Spleen (tissue), 11 donors: ENCODE measurements at regions not wholly inside any gene's neighbourhood (a gene's known extent, or its start where the extent isn't known, plus 50 kb on each side); places are given as distances from the start of the nearest gene placed in this dataset.

Experiments
- DNase-seq: peaks from one replicate; pipeline ENCODE4 v3.0.0-alpha.2; 2020
- H3K27ac ChIP-seq, 8 donors: fragments of 200-600 bp; sonication (generic) in 7 of 8; 1 replicate in 4 of 8; 2 replicates in 4 of 8; pipeline versions ENCODE4 v1.5.0 to v1.8.0; 2016 to 2021; ENCODE audit warnings: inconsistent platforms in 4 of 8, mild to moderate bottlenecking in 4 of 8, moderate library complexity in 1 of 8
- H3K27me3 ChIP-seq, 7 donors: fragments of 200-600 bp; sonication (generic) in 6 of 7; replicated peaks in 1 of 7; 1 replicate in 4 of 7; 2 replicates in 3 of 7; pipeline versions ENCODE4 v1.5.0 to v1.8.0; 2016 to 2021; ENCODE audit warnings: inconsistent platforms in 3 of 7, mild to moderate bottlenecking in 1 of 7
- H3K36me3 ChIP-seq, 6 donors: fragments of 200-600 bp; sonication (generic) in 5 of 6; 1 replicate in 4 of 6; 2 replicates in 2 of 6; pipeline versions ENCODE4 v1.5.0 to v1.8.0; 2016 to 2021; ENCODE audit warnings: inconsistent platforms in 2 of 6
- H3K4me1 ChIP-seq, 6 donors: fragments of 200-600 bp; sonication (generic) in 5 of 6; 1 replicate in 3 of 6; 2 replicates in 3 of 6; pipeline versions ENCODE4 v1.5.0 to v1.8.0; 2016 to 2021; ENCODE audit warnings: inconsistent platforms in 3 of 6
- H3K4me3 ChIP-seq, 8 donors: fragments of 200-600 bp; sonication (generic) in 7 of 8; 1 replicate in 4 of 8; 2 replicates in 4 of 8; pipeline versions ENCODE4 v1.5.0 to v1.8.0; 2016 to 2021; ENCODE audit warnings: inconsistent platforms in 4 of 8, mild to moderate bottlenecking in 4 of 8, moderate library complexity in 2 of 8
- H3K9me3 ChIP-seq, 8 donors: fragments of 200-600 bp; sonication (generic) in 7 of 8; 1 replicate in 4 of 8; 2 replicates in 4 of 8; pipeline versions ENCODE4 v1.5.0 to v1.8.0; 2016 to 2021; ENCODE audit warnings: inconsistent platforms in 4 of 8
- CTCF ChIP-seq, 11 experiments: fragments of 200-600 bp in 7 of 11; fragments of 450-650 bp in 4 of 11; sonication (generic) in 4 of 11; IDR thresholded peaks in 8 of 11; conservative IDR thresholded peaks in 3 of 11; 1 replicate in 7 of 11; 2 replicates in 4 of 11; pipeline versions ENCODE4 v1.4.0 to v1.8.0; 2016 to 2021; ENCODE audit warnings: antibody characterized with exemption in 11 of 11, inconsistent platforms in 4 of 11, mild to moderate bottlenecking in 1 of 11
- POLR2A ChIP-seq, 3 donors: fragments of 450-650 bp; IDR thresholded peaks; one replicate each; pipeline ENCODE4 v1.5.1; 2017; ENCODE audit warnings: antibody characterized with exemption in 3 of 3, mild to moderate bottlenecking in 1 of 3
- POLR2AphosphoS5 ChIP-seq, 3 donors: sonication (generic); formaldehyde crosslinking; IDR thresholded peaks; one replicate each; pipeline ENCODE4 v1.5.1; 2017; ENCODE audit warnings: antibody characterized with exemption in 3 of 3
- WGBS, 5 donors: extraction: QIAGEN DNeasy Blood & Tissue Kit in 3 of 5; methylation state at CpG; one replicate each; pipeline versions ENCODE4 v1.1.5 to v1.1.7; 2013 to 2018; 5-methylcytosine and 5-hydroxymethylcytosine counted together
- intact Hi-C: fragments of 100-400 bp; cut with DNase I; formaldehyde crosslinking; loops from one replicate; pipeline ENCODE4 v1.15.0; 2023; ENCODE audit warnings: low total_unique reads
- donor health status: healthy with polysubstance abuse.
- donor health status: DM: no; HTN: no; CAD: no; lungs with moderate emphysema.
- donor health status: DM: no; HTN: no; CAD: no.
- donor health status: Bipolar disorder and iron deficiency.
- donor health status: healthy.
- donor health status: DM: no; HTN: no; CAD: no.
- donor health status: DM: yes; HTN: yes; CAD: no.

GRCh38 chr10:8969853-8970252, 915.4 kb downstream of the GATA3 start:
- no peak overlapping the region for H3K27ac ChIP-seq
- TF ChIP-seq POLR2AphosphoS5 (IDR thresholded peaks at IDR 0.05) (no peak), CTCF (IDR thresholded peaks at IDR 0.05 in 8 of 11, conservative IDR thresholded peaks at IDR 0.05 in 3 of 11) (no peak), POLR2A (IDR thresholded peaks at IDR 0.05) (no peak)
- no peaks in the 10 kb centered on the region for H3K36me3 ChIP-seq
- no peak overlapping the region for H3K4me3 ChIP-seq
- no peaks in the 10 kb centered on the region for H3K27me3 ChIP-seq
- WGBS, 5 donors: 78 to 97% (median 83%) methylated on average over 1 of the region's 1 CpG
- intact Hi-C loops: no loop called here
- H3K9me3 ChIP-seq: no peaks in the 10 kb centered on the region
- DNase-seq: no peak
- H3K4me1 ChIP-seq: no peaks in the 10 kb centered on the region

- no peak for TF ChIP-seq POLR2A (IDR thresholded peaks at IDR 0.05)
- Histone ChIP-seq H3K27me3 (peaks cover 0 to 4% (median 0%) of the 10 kb centered on the region in 7 donors), H3K36me3 (no peaks in the 10 kb centered on the region), H3K27ac (no peak overlapping the region), H3K9me3 (no peaks in the 10 kb centered on the region), H3K4me1 (no peaks in the 10 kb centered on the region), H3K4me3 (no peak overlapping the region)
- intact Hi-C loops: no loop called here
- WGBS, 5 donors: 75 to 80% (median 78%) methylated on average over 4 of the region's 4 CpGs
- DNase-seq: no peak
Observed at GRCh38 chr10:8975535-8975934, 921.0 kb downstream of the GATA3 start.

- Histone ChIP-seq H3K27ac (no peak overlapping the region), H3K4me1 (no peaks in the 10 kb centered on the region), H3K4me3 (no peak overlapping the region), H3K9me3 (no peaks in the 10 kb centered on the region), H3K36me3 (no peaks in the 10 kb centered on the region), H3K27me3 (peaks cover 0 to 4% (median 0%) of the 10 kb centered on the region in 7 donors)
- TF ChIP-seq CTCF (IDR thresholded peaks at IDR 0.05 in 8 of 11, conservative IDR thresholded peaks at IDR 0.05 in 3 of 11) (no peak), POLR2A (IDR thresholded peaks at IDR 0.05) (no peak), POLR2AphosphoS5 (IDR thresholded peaks at IDR 0.05) (no peak)
- no peak for DNase-seq
- WGBS, 5 donors: 85 to 93% (median 87%) methylated on average over 3 of the region's 3 CpGs
- intact Hi-C loops: no loop called here
Observed at GRCh38 chr10:8978100-8978499, 923.6 kb downstream of the GATA3 start.

- no peaks in the 10 kb centered on the region for H3K4me1 ChIP-seq
- H3K36me3 ChIP-seq: no peaks in the 10 kb centered on the region
- no peak for TF ChIP-seq POLR2AphosphoS5 (IDR thresholded peaks at IDR 0.05)
- no peak for TF ChIP-seq POLR2A (IDR thresholded peaks at IDR 0.05)
- TF ChIP-seq CTCF (IDR thresholded peaks at IDR 0.05 in 8 of 11, conservative IDR thresholded peaks at IDR 0.05 in 3 of 11): no peak
- H3K4me3 ChIP-seq: no peak overlapping the region
- intact Hi-C loops: no loop called here
- 35 to 88% (median 79%) methylated on average over 4 of the region's 4 CpGs for WGBS, 5 donors
- H3K27ac ChIP-seq: no peak overlapping the region
- H3K27me3 ChIP-seq: peaks cover 0 to 4% (median 0%) of the 10 kb centered on the region in 7 donors
- DNase-seq: no peak
- H3K9me3 ChIP-seq: peaks cover 0 to 5% (median 0%) of the 10 kb centered on the region in 8 donors
Observed at GRCh38 chr10:8979976-8980375, 925.5 kb downstream of the GATA3 start.

- no peaks in the 10 kb centered on the region for H3K36me3 ChIP-seq
- DNase-seq: no peak
- intact Hi-C loops: no loop called here
- WGBS, 5 donors: 67 to 86% (median 75%) methylated on average over 2 of the region's 2 CpGs
- H3K9me3 ChIP-seq: peaks cover 0 to 5% (median 0%) of the 10 kb centered on the region in 8 donors
- H3K27me3 ChIP-seq: peaks cover 0 to 4% (median 0%) of the 10 kb centered on the region in 7 donors
- no peak overlapping the region for H3K4me3 ChIP-seq
- H3K27ac ChIP-seq: no peak overlapping the region
- TF ChIP-seq POLR2A (IDR thresholded peaks at IDR 0.05) (no peak), CTCF (IDR thresholded peaks at IDR 0.05 in 8 of 11, conservative IDR thresholded peaks at IDR 0.05 in 3 of 11) (no peak), POLR2AphosphoS5 (IDR thresholded peaks at IDR 0.05) (no peak)
- H3K4me1 ChIP-seq: no peaks in the 10 kb centered on the region
Observed at GRCh38 chr10:8981277-8981676, 926.8 kb downstream of the GATA3 start.
